ENCODE measurements at regions not wholly inside any gene's neighbourhood (a gene's known extent, or its start where the extent isn't known, plus 50 kb on each side); places are given as distances from the start of the nearest gene placed in this dataset.

DNA sequence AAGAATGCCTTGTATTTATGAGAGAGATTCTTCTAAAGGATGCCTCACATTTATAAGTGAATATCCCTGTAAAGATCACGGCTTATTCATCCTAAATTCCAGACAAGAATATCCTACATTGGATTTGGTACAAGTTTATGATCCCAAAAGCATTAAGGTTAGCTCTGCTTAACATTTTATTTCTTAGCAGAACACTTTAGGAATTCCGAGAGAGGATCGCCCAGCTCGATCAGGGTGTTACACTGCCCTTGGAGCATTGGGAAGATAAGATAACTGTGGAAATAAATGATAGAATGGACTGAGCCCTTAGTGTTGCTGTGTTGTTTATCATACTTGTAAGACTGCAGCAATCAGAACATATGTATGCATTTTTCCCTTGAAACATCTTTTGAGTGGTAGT, 223.0 kb upstream of the CDIN1 start:
- DNase-seq (ENCODE audit: low spot score), result no peak

DNA sequence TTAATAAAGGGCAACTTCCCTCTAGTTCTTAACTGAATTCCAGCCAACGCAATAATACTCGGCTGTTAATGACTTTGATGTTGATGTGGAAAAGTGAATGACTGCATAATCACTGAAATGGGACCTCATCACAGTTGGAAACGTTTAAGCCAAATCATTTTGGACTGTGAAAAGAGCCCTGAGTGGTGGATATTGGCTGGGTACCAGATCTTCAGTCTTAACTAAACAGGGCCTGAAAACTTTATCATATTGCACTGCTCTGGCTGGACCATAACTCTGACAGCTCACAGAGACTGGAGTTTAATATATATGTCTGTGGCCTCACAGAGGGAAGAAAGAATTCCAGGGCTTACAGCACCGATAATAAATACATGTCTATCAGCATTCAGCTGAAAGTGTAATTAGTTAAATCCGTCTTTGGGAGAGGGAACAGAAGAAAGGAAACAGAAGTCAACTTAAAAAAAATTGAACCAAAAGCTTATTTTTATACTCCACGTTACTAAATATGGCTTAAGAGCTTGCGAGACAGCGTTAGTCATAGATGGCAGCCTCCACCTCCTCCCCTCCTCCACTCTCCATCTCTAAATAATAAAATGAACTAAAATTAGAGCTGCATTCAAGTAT, 222.3 kb upstream of the CDIN1 start:
- no peak for DNase-seq (ENCODE audit: low spot score)

DNA sequence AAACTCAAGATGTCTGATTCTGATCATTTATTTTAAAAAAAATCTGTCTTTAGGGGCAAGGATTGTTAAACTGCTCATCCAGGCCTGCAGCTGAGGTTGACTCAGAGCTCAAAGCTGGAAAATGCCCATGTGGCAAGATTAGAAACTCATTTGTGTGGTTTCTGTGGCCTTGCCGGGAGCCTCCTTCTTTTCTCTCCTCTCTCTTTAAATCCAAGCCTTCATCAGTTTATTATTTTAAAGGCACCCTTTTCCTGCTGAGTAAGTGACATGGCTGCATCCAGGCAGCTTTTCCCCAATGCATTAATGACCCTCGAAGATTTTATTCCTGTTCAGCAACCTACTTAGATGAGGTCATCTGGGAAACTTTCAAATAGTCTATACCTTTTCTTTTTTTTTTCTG, 221.3 kb upstream of the CDIN1 start:
- DNase-seq (ENCODE audit: low spot score), result no peak

DNA sequence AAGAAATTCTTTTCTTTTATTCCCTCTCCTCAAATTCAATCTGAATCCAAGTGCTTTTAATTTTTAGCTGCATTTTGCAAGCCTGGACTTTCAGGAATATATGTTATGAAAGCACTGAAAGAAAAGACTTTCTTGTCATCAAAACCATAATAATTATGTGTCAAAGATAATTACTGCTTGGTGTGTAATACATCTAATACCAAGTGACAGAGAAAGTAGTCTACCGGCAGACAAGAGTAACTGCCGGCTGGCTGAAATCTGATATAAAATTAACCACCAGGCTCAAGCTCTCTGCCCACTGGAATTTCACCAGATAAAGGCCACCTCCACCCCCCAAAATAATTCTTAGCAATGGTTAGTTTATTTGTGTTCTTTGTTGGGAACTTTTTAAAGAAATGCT, 220.9 kb upstream of the CDIN1 start:
- no peak for DNase-seq (ENCODE audit: low spot score)

DNA sequence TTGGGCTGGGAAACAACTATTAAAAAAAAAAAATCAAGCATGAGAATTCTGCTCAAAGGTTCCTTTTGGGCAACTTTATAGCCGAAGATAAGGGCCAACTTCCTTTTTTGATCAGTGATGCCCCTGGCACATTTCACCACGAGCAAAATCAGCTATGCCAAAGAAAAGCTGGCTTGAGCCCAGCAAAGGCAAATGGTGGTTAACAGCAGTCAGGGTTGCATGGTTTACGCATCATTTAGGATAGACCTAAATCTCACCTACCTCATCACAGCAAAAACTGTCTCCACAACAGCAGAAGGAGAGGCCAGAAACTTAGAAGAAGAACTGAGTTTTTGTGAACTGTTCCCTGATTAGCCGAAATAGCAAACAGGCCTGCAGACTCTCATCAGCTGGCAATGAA, 220.1 kb upstream of the CDIN1 start:
- DNase-seq (ENCODE audit: low spot score), result no peak

DNA sequence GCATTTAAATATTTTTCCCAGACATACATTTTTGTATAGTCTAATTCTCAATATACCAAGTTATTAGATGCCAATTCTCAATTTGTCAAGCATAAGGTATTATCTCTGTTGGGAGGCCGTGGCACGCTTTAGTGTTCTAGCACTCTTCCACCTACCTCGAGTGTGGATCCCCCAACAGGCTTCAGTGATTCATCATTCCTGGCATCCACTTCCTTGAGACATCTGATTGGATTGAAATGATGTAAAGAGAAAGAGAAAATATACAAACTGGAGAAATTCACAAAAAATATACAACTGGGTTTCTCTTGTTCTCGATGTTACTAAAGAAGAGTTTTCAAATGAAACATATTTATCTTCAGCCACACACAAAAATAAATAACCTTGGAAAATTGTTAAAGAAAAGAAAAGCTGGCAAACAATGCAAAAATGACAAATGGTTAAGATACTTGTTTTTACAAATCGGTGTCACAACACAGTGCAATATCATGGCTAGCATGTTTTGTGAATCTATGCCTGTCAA, 218.0 kb upstream of the CDIN1 start:
- no peak for DNase-seq (ENCODE audit: low spot score)

DNA sequence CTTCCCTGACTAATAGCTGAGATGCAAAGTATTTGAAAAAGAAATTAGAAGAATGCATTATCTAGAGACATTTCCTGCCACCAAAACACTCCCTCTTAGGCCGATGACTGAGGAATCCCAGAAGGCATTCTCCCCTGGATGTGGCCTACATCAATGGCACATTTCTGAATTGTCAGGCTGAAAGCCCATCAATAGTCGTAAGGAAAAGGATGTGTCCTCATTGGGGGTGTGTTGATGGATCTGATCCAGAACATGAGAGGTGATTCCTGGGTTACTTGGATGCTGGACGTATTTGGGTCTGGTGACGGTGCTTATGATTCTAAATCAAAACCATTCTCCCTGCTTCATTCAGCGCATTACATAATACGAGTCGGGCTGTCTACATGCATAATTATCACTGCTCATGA, 216.9 kb upstream of the CDIN1 start:
- no peak for DNase-seq (ENCODE audit: low spot score)

DNA sequence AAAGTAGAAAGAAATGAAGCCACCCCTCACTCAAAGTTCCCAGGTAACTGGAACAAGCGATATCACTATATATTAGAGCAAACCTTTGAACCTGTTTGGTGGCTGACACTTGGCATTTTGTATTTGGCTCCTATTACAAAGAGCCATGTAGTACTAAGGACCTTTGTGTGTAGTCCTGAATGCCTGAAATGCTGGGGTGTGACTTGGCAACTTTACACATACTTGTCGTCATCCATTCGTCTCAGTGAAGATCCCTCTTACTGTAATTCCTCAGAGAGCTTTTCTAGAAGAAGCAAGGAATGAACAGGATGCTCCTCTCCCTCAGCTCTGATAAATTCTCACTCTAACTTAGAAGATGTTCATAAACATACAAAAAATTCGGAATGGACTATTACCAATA, 216.1 kb upstream of the CDIN1 start:
- DNase-seq (ENCODE audit: low spot score), result no peak

DNA sequence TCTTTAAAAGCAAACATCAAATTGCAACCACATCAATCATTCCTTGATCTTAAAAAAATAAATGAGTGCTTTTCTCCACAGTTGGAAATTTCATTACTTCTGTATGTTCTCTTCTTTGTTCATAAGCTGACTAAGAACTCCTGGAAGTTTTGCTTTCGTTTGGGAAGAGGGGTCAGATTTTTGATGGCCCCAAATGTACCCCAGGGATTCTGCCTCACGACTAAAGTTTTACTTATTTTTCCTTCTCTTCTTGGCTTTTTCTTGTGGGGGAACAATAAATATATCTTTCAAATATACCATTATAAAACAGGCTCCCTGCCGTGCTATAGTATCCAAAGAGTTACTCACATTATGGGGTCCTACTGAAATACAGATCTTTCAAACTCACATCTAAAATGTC, 215.0 kb upstream of the CDIN1 start:
- no peak for DNase-seq (ENCODE audit: low spot score)

DNA sequence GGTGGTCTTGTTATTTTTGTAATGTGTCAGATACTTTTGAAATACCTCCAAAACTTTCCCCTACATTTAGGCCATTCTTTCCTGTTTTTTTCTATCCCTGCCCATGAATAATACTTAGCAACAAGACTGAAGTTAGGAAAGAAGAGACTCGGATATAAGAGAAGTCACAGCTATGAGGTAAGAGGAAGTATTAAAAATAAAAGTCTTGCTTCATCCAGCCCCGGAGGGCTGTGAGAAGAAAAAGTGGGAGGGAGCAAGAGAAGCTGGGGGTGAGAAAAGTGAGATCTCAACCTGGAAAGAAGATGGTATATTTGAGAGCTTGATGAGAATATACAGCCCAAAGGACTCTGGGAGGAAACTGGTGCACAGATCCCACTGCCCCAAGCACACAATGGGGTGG, 213.5 kb upstream of the CDIN1 start:
- no peak for DNase-seq (ENCODE audit: low spot score)

DNA sequence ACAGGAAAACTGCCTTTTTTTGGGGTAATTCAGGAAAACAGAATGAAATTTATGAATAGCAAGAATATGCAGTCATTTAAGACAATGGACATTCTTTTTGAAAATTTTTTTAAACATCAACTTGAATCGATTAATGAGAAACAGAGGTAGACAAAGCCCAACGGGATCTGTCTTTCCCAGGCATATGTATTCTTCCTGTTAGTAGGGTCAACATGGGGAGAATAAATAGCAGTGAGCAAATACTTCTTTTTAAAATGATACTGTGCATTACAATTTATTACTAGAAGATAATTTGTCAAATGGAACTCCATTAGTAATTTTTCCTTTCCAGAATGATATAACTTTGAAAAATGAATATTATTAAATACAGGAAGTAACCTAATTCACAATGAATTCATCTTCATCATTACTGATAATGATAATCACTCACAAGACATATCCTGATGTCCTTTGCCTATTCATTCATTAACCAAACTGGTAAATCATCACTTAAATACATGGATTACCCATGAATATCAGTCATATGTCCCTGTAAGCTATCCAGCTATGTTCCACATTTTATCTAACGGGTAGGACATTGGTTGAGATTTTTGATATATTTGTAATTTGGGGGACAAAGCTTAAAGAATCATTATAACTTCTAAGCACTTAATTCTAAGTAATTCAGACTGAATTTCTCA, 209.2 kb upstream of the CDIN1 start:
- DNase-seq (ENCODE audit: low spot score), result no peak

DNA sequence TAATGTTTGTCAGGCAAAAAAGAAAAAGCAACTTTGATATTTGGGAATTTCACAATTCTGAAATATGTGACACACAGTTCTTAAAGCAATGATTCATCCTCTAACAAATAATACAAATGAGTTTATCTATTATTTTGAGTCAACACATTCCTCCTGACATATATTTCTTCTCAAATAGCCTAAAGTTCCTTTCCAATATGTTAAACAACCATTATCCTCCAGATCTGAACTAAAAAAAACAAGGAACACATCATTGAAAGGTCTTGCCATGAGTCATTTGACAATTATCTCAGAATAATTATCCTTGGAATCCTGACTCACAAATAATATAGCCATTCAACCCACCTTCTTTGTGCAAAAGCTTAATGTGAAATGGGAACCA, 208.7 kb upstream of the CDIN1 start:
- DNase-seq (ENCODE audit: low spot score), result no peak

DNA sequence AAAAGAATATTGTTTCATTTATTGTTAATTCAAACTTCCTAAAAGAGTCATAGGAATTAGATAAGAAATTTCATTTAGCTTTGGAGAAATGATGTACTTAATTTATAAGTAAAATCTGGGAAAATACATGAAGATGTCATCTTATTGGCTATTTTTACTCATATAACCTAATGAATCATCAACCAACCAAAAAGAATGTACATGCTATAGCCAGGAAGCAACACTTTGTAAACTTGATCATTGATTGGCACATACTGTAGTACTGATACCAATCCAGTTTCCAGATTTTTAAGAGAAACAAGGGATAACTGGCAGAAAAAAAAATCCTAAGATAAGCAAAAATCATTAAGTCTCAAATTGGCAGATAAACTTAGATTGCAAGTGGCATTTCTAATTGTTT, 207.9 kb upstream of the CDIN1 start:
- no peak for DNase-seq (ENCODE audit: low spot score)

DNA sequence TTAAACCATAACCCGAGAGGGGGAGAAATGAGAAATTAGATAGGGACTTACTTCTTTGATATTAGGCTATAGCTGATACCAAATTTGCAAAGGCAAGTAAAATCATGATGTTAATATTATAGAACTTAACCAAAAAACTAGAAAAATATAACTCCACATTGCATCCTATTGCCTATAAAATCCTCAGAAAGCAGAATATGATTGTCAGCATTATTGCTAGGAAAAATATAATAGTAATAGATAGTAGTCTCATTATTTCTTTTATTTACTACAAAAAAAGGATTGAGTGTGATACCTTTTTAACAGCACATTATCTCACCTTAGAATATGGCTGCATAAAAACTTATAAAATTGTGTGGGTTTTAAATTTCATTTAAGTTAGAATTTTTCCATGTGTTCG, 206.5 kb upstream of the CDIN1 start:
- DNase-seq (ENCODE audit: low spot score), result no peak

DNA sequence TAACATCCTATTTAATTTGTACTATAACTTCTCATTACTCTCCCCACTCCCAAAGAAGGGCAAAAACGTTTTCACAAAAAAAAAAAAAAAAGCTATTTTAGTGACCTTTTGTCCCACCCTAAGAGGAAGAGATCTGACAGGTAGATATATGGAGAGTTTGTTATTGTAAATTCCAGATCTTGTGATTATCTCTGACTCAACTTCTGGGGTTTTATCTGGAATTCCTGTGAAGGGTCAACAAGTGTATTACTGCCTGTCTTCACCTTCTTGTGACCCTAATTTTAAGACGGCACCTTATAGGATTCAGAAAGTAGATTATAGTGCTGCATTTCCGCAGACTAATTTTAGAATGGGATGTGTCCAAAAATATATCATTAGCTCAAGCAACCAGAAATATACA, 205.9 kb upstream of the CDIN1 start:
- no peak for DNase-seq (ENCODE audit: low spot score)

DNA sequence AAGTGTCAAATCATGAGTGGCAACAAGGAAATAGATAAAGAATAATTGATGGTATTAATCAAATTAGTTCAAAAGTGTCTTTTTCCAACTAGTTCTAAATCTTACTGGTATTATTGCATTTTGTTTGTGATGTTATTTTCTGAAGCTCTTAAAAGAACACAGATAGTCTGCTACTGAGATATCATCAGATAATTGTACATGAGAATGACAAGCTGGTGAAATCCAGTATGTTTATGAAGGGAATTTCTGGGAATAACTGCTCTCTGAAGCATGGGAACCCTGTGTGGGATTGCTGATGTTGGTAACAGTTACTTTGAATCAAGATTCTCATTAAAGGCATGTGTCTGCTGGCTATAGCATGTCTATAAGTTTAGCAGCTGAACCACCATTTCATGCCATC, 190.3 kb upstream of the CDIN1 start:
- no peak for DNase-seq (ENCODE audit: low spot score)

DNA sequence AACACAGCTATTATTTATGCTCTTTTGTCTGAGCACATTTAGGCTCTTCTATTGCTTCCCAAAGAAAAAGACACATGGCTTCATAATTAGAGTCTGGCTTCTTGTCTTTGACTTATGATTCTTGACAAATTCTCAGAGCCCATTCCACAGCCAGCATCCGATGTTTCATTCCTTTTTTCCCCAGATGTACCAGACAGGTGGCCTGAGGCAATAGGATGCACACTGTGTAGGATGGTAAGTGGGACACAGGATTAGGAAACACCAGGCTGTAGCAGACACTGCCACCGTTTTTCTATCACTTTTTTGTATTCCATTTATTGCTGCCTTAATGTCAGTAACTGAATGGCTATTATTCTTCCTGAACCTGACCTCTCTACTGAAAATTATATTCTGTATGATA, 188.9 kb upstream of the CDIN1 start:
- no peak for DNase-seq (ENCODE audit: low spot score)

DNA sequence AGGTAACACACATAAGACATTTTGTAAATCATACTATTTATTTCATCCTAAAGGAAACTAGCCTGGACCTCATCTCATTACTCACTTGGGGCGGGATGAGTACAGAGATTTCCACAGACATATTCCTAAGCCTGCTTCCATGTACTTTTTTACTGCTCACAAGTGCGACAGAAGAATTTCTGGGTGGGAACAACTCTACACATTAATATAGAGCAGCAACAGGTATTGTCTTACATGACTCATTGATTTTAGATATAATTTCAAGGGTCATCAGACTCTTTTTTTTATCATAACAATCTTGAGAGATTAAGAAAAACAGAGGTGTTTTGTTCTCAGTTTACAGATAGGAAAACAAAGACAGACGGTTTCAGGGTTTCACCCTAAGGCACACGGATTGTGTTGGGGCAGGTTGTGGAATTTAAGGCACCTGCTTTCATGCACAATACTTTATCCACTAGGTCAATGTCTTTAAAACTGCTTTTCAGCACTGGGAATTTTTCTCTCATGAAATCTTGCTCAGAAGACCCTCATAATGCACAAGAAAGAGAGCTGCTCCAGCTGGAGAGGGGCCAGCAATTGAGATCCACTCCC, 186.7 kb upstream of the CDIN1 start:
- no peak for DNase-seq (ENCODE audit: low spot score)

DNA sequence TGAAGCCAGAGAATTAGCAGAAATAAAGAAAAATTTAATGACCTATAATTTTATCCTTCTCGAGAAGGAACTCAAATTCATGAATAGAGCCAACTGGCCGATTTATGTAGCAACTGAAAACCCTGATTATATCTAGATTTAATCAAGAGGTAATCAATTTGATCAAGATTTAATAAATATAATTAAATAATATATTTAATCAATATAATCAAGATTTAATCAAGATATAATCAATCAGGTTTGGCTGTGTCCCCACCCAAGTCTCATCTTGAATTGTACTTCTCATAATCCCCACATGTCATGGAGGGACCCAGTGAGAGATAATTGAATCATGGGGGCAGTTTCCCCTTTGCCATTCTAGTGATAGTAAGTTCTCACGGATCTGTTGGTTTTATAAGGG, 181.2 kb upstream of the CDIN1 start:
- DNase-seq (ENCODE audit: low spot score), result no peak

DNA sequence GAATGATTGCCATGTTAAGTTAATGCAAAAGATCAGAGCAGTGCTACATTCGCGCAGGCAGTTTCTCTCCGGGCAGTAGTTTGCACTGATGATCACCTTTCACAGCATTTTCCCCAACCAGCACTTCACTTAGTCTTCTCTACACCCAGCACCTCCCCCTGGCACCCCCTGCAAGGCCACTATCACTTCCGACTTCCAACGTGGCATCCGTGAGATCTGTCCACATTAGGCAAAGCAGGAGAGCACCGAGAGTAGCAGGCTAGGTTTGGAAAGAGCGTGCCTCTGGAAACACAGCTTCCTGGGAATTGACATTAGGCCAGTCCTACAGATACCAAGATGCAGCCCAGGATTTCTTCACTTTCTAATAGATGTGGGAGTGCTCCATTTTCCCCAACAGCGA, 180.2 kb upstream of the CDIN1 start:
- DNase-seq (ENCODE audit: low spot score), result no peak

DNA sequence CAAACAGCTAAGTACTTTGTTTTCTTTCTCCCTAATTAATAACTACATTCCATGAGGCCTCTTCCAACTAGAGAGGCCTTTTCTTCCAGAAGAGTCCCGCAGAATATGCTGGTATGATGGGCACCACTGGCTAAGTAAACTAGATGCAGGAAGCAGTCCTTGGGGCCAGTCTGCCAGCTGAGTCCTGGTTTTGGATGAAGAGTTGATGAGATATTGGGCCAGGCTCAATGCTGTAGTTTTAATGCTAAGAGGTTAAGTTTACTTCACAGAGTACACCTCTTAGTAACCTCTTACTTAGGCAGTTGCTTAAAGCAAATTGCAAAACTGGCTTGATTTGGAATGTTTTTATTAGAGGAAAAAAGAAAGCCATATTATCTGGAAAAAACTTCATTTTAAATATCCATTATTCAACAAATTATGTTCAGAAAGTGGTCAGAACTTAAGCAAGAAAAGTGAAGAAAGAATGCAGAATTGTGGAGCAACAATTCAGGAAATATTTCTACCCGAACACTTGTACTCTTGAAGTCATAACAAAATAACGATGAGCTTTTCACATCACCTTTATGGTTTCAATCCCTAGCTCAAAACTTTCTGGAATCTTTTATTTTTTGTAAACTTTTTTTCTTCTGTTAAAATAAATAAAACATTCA, 178.4 kb upstream of the CDIN1 start:
- DNase-seq (ENCODE audit: low spot score), result no peak

DNA sequence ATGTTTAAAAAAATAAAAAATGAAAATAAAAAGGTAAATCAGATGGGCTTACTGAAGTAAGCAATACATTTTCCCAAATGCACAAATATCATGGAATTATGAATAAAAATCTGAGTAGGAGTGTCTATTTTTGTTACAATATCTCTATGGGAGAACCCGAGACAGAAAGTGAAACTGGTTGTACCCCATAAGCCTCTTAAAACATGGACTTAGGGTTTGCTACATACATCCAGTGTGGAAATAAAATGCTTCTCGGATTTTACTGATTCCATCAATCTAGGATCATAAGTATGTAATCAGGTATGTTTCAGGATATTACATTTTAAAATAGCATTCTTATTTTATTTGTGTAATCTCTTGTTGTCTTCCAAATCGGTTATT, 177.8 kb upstream of the CDIN1 start:
- DNase-seq (ENCODE audit: low spot score), result no peak

DNA sequence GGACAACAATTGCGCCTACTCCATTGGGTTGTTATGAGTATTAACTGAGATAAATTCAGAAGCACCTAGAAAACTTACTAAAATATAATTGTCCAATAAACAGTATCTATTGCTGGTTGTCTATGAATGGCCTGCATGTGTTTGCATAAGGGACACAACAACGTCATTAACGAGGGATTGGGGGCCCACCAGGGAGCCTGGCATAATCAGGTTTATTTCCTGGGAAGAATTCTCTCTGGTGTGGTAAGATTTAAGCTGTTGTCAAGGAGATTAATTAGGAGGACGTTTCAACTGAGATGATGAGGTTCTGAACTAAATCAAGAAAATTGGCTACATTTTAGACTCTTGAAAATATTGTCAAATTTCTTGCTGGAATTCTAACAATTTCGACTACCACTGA, 176.1 kb upstream of the CDIN1 start:
- no peak for DNase-seq (ENCODE audit: low spot score)

Measured in activated CD4-positive, alpha-beta T cell treated with anti-CD3 and anti-CD28 coated beads, Interleukin-2, Interleukin-4, amounts not matched to agents 100 ng/mL and 50 ng/mL, durations not matched to agents 16 hours and 8 hours (primary cell).